RPMI8226 (cell line): ENCODE measurements at regions not wholly inside any gene's neighbourhood (a gene's known extent, or its start where the extent isn't known, plus 50 kb on each side); places are given as distances from the start of the nearest gene placed in this dataset.

Source experiments
- DNase-seq: peaks from one replicate; pipeline ENCODE4 v3.0.0-alpha.2; 2015

GRCh38 chr1:24983006-24983680, 53.1 kb upstream of the RUNX3 start:
- no peak for DNase-seq

- no peak for DNase-seq
Measured at GRCh38 chr1:24981631-24982005, 51.5 kb upstream of the RUNX3 start.

DNA sequence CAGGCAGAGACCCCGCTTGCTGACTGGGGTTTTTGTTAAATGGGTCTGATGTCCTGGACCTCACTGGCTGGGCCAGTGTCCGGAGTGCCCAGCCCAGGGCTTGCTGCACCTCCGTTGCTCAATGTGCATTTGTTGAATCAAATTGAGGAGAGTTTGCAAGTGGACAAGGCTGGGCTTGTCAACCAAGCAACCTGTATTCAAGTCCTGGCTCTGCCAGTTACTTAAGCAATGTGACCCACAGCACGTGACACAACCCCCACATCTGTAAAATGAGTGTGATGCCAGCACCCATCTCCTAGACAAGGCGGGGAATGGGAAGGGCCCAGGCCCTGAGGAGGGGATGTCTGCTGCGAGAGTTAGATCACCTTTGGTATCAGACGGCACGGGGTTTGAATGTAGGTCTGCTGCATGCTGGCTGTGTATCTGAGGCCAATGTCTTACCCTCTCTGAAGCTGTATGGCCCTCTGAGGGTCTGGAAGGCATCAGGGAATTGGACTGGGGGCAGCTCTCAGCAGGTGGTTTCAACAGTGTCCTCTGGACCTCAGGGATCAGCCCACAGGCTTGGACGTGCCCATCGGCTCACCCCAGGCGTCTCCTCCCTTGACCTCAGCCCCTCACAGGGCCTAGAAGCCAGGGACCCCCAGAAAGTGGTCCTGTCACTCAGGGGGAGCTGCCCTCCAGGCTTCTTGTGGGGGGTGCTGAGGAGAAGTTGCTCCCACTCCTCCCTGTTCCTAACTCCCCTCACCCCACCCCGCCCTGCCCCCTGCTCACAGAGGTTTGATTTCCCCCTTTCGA, 51.0 kb upstream of the RUNX3 start:
- DNase-seq, result no peak
